GM18517 (cell line): ENCODE measurements at regions not wholly inside any gene's neighbourhood (a gene's known extent, or its start where the extent isn't known, plus 50 kb on each side); places are given as distances from the start of the nearest gene placed in this dataset.
"Not testable (repeated sequence)": the region's sequence is repeated elsewhere in the genome, so short reads cannot be mapped to it uniquely, and the experiment has no call there.

Experiments used
- ATAC-seq: cut with Tn5 transposase; IDR thresholded peaks from one replicate; pipeline ENCODE4 v1.9.1; 2021; ENCODE audit warnings: mild to moderate bottlenecking, moderate library complexity; ENCODE audit not compliant: unreplicated experiment

- no peak for ATAC-seq
Observed at GRCh38 chr4:149870008-149870407, 54.4 kb upstream of the IQCM start.

- no peak for ATAC-seq
Observed at GRCh38 chr4:149881744-149882143, 66.1 kb upstream of the IQCM start.

GRCh38 chr4:149882251-149882650, 66.6 kb upstream of the IQCM start:
- no peak for ATAC-seq

- no peak for ATAC-seq
Observed at GRCh38 chr4:149884046-149884445, 68.4 kb upstream of the IQCM start.

- ATAC-seq = no peak
Observed at GRCh38 chr4:149884529-149885181, 69.0 kb upstream of the IQCM start.

GRCh38 chr4:149885896-149886295, 70.3 kb upstream of the IQCM start:
- no peak for ATAC-seq

- ATAC-seq = no peak
Observed at GRCh38 chr4:149886786-149887490, 71.3 kb upstream of the IQCM start.

GRCh38 chr4:149889991-149890390, 74.3 kb upstream of the IQCM start:
- ATAC-seq = no peak

GRCh38 chr4:149890531-149890930, 74.9 kb upstream of the IQCM start:
- no peak for ATAC-seq

- no peak for ATAC-seq
Observed at GRCh38 chr4:149891426-149891825, 75.8 kb upstream of the IQCM start.

GRCh38 chr4:149896432-149896831, 80.8 kb upstream of the IQCM start:
- ATAC-seq = no peak

GRCh38 chr4:149897783-149898182, 82.1 kb upstream of the IQCM start:
- no peak for ATAC-seq

GRCh38 chr4:149901128-149901527, 85.5 kb upstream of the IQCM start:
- no peak for ATAC-seq

- no peak for ATAC-seq
Observed at GRCh38 chr4:149902242-149902641, 86.6 kb upstream of the IQCM start.

- no peak for ATAC-seq
Observed at GRCh38 chr4:149910177-149910576, 94.5 kb upstream of the IQCM start.

GRCh38 chr4:149910604-149911350, 95.1 kb upstream of the IQCM start:
- no peak for ATAC-seq

- ATAC-seq = no peak
Observed at GRCh38 chr4:149911354-149911753, 95.7 kb upstream of the IQCM start.

GRCh38 chr4:149912000-149912399, 96.4 kb upstream of the IQCM start:
- no peak for ATAC-seq

GRCh38 chr4:149914119-149915115, 98.8 kb upstream of the IQCM start:
- ATAC-seq = peak; percentile 95

GRCh38 chr4:149915735-149916134, 100.1 kb upstream of the IQCM start:
- ATAC-seq = not testable (repeated sequence)

- no peak for ATAC-seq
Observed at GRCh38 chr4:149923736-149924135, 108.1 kb upstream of the IQCM start.
